ENCODE measurements at regions not wholly inside any gene's neighbourhood (a gene's known extent, or its start where the extent isn't known, plus 50 kb on each side); places are given as distances from the start of the nearest gene placed in this dataset.

DNA sequence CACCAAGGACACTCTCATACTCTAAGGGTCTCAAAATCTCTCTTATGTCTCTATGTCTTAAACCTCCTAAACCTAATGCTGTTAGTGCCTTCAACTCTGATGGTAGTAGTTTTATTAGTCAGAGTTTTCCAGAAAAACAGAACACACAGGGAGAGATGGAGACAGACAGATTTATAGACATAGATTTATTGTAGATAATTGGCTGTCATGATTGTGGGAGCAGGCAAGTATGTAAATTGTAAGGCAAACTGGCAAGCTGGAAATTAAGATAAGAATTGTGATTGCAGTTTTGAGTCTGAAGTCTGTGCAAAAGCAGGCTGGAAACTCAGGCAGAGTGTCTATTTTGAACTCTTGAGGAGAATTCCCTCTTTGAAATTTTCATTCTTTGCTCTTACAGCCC, 96.3 kb upstream of the ROBO1 start:
- TF ChIP-seq, protein P1, sequence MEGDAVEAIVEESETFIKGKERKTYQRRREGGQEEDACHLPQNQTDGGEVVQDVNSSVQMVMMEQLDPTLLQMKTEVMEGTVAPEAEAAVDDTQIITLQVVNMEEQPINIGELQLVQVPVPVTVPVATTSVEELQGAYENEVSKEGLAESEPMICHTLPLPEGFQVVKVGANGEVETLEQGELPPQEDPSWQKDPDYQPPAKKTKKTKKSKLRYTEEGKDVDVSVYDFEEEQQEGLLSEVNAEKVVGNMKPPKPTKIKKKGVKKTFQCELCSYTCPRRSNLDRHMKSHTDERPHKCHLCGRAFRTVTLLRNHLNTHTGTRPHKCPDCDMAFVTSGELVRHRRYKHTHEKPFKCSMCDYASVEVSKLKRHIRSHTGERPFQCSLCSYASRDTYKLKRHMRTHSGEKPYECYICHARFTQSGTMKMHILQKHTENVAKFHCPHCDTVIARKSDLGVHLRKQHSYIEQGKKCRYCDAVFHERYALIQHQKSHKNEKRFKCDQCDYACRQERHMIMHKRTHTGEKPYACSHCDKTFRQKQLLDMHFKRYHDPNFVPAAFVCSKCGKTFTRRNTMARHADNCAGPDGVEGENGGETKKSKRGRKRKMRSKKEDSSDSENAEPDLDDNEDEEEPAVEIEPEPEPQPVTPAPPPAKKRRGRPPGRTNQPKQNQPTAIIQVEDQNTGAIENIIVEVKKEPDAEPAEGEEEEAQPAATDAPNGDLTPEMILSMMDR (IDR thresholded peaks at IDR 0.05), result no peak
- TF ChIP-seq EP300 (IDR thresholded peaks at IDR 0.05) (no peak), POLR2A (IDR thresholded peaks at IDR 0.05) (no peak)

Data from tibial nerve (tissue), 4 donors.